ENCODE measurements at regions not wholly inside any gene's neighbourhood (a gene's known extent, or its start where the extent isn't known, plus 50 kb on each side); places are given as distances from the start of the nearest gene placed in this dataset.

DNA sequence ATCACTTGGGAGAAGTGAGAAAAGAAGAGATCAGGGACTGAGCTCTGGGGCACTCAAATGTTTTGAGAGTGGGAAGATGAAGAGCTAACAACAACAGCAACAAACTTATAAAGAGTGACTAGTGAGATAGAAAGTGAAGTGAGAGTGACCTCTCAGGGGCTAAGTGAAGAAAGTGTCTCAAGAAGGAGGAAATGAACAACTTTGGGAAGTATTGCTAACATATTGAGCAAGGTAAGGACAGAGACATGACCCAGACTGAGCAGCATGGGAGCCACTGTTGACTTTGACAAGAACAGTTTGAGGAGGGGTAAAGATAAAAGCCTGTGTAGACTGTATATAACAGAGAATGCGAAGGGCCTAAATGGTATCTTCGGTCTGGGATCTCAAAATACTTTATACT is 155.1 kb upstream of the BTG1 start:
- no peak for TF ChIP-seq GATA2 (IDR thresholded peaks at IDR 0.05; ENCODE audit: low read depth, low read length)
- no peak for TF ChIP-seq GATA3 (IDR thresholded peaks at IDR 0.05; ENCODE audit: low read depth, low read length)
